WI38 (cell line): ENCODE measurements at regions not wholly inside any gene's neighbourhood (a gene's known extent, or its start where the extent isn't known, plus 50 kb on each side); places are given as distances from the start of the nearest gene placed in this dataset.

Source experiments
- H3K4me3 ChIP-seq: 2 replicates; pipeline ENCODE4 v1.5.1; 2011; ENCODE audit warnings: low read depth, mild to moderate bottlenecking, control low read depth, low read length
- TF ChIP-seq, protein P1 (sequence below): IDR thresholded peaks from 2 replicates; pipeline ENCODE4 v1.5.1; 2012; ENCODE audit warnings: low read depth, mild to moderate bottlenecking, control low read depth, low read length

DNA sequence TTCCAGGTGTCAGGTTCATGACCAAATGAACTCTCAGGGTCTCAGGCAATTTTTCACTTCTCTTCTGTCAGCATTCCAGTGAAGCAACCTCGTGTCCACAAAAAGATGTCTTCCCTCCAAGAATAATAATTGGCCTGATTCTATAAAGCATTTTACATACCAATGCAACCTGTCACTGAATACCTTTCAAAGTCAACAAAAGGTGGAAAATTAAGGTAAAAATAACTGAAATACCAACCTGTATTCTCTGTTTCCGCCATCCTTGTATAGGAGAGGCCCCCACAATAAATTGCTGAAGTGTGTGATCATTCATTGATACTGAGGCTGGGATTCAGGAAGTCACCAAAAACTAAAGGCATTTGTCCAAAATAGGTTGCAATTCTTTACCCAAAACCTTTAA, 77.4 kb upstream of the TMEM45B start:
- H3K4me3 ChIP-seq: no peak overlapping the region
- TF ChIP-seq, protein P1, sequence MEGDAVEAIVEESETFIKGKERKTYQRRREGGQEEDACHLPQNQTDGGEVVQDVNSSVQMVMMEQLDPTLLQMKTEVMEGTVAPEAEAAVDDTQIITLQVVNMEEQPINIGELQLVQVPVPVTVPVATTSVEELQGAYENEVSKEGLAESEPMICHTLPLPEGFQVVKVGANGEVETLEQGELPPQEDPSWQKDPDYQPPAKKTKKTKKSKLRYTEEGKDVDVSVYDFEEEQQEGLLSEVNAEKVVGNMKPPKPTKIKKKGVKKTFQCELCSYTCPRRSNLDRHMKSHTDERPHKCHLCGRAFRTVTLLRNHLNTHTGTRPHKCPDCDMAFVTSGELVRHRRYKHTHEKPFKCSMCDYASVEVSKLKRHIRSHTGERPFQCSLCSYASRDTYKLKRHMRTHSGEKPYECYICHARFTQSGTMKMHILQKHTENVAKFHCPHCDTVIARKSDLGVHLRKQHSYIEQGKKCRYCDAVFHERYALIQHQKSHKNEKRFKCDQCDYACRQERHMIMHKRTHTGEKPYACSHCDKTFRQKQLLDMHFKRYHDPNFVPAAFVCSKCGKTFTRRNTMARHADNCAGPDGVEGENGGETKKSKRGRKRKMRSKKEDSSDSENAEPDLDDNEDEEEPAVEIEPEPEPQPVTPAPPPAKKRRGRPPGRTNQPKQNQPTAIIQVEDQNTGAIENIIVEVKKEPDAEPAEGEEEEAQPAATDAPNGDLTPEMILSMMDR: no peak

DNA sequence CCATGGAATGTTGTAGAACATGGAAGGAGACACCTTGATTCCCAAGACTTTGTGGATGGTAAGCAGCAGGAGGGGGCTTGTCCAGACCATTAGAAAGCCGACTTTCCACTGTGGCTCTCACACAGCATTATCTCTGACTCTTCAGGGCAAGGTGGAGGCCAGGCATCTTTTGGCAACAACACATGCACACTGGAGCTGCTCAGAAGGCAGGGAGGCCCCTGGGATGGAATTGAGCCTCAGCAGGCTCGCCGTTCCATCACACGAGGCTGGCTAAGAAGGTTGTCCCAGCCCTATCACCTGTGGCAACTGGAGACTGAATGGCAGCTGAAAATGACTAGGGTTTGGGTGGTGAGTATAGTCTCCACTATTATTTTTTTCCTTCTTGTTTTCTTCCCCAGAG, 76.3 kb upstream of the TMEM45B start:
- no peak overlapping the region for H3K4me3 ChIP-seq

DNA sequence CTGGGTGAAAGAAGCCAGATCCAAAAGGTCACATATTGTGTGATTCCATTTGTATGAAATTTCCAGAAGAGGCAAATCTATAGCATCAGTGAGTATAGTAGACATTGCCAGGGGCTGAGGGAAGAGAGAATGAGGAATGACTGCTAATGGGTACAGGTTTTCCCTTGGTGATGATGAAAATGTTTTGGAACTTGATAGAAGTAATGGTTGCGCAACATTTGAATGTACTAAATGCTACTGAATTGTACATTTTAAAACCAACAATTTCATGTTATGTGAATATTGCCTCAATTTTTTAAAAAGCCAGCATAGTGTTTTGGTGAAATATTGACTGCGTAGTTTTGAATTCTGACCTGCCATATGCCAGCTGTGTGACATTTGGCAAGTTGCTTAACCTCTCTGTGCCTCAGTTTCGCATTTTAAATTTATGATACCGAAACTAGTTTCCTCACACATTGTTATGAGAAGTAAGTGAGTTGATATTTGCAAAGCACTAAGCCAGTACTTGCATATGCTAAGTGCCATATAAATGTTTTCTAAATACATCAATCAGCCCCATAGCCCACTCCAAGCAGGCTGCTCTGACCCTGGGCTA, 75.4 kb upstream of the TMEM45B start:
- TF ChIP-seq, protein P1: no peak

More for the DNA sequence above, 76.3 kb upstream of the TMEM45B start:
- TF ChIP-seq, protein P1: no peak

DNA sequence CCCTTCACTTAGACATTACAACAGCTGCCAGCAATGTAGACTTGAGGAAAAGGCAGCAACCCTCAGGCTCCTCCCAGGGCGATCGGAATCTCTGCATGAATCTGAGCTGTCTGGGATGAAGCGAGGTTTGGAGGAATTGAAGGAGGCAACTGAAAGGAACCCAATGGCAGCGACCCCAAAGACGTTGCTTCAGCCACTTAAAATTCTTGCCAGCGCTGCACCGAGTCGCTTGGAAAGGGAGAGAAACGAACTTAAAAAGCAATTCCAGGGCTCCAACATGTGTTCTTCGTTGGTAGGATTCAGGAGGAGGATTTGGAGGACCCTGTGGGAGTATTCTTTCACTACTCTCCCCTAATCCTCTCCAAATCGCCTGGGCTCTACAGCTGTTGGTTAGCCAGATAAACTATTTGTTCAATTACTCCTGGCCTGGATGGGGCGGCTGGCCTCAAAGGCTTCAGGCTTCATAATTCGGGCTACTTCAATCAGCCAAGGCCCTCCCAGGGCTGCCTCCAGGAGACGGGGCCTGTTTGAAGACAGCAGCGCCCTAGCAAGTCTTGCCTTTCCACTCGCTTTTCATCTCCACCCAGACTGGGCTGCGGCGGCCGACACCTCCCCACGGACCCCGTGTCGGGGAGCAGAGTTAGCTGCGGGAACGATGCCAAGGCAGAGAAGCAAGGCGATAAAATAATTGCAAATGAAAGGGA, 72.4 kb upstream of the TMEM45B start:
- TF ChIP-seq, protein P1: no peak
- no peak overlapping the region for H3K4me3 ChIP-seq

More for the DNA sequence above, 75.4 kb upstream of the TMEM45B start:
- no peak overlapping the region for H3K4me3 ChIP-seq

DNA sequence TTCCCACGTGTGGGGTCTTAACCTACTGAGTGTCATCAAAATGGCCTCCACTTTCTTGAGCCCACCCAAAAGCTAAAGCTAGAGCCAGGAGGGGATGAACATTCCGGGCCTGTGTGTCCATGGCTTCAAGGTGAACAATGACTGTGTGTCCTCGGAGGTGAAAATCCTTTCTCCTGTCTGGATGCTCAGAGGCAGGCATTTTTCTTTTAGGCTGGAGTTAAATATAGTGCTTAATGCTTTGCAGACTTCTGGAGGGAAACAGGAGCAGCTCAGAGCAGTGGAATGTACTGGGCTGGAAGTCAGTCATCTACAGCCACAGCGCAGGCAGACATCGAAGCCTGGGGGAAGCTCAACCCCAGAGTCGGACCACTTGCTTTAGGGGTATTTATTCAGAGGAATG, 68.6 kb upstream of the TMEM45B start:
- H3K4me3 ChIP-seq: no peak overlapping the region
- TF ChIP-seq, protein P1: no peak

DNA sequence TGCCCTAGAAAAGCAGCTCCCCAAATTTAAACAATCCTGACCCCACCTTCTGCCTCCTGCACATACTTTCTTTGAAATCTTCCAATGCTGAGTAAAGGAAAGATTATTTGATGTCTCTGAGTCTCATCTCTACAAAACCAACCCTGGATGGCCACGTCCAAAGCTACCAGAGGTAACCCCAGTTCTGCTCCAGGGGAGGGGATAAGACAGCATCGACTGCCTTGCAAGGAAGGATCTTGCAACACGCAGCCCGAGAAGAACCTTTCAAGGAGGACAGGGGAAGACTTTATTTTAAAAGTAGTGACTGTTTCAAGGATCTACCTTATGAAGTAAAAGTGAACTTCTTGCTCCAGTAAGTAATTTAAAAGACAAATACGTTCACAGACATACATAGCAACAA, 66.5 kb upstream of the TMEM45B start:
- H3K4me3 ChIP-seq: no peak overlapping the region
- TF ChIP-seq, protein P1: no peak
